ENCODE measurements at regions not wholly inside any gene's neighbourhood (a gene's known extent, or its start where the extent isn't known, plus 50 kb on each side); places are given as distances from the start of the nearest gene placed in this dataset.

DNA sequence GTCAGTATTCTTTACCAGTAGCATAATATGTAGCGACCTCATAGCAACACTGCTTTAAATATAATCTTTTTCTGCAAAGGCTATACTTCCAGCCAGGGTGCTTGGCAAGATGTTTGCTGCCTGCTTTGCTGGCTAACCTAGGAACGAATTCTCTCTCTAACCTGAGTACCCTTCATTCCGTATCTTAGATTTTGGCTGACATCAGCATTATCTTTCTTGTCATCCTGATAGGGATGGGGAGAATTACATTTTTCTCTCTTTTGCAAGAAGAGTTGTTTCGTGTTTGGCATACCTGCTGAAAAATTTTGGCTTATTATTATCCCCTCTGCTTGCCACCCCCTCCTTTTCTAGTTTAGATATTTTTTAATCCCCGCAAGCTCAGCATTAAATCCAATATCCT, 91.2 kb upstream of the CLMP start:
- TF ChIP-seq, protein P1, sequence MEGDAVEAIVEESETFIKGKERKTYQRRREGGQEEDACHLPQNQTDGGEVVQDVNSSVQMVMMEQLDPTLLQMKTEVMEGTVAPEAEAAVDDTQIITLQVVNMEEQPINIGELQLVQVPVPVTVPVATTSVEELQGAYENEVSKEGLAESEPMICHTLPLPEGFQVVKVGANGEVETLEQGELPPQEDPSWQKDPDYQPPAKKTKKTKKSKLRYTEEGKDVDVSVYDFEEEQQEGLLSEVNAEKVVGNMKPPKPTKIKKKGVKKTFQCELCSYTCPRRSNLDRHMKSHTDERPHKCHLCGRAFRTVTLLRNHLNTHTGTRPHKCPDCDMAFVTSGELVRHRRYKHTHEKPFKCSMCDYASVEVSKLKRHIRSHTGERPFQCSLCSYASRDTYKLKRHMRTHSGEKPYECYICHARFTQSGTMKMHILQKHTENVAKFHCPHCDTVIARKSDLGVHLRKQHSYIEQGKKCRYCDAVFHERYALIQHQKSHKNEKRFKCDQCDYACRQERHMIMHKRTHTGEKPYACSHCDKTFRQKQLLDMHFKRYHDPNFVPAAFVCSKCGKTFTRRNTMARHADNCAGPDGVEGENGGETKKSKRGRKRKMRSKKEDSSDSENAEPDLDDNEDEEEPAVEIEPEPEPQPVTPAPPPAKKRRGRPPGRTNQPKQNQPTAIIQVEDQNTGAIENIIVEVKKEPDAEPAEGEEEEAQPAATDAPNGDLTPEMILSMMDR (IDR thresholded peaks at IDR 0.05) = no peak
- TF ChIP-seq POLR2A (IDR thresholded peaks at IDR 0.05) = no peak
